Neural cell (in vitro differentiated cells): ENCODE measurements at regions not wholly inside any gene's neighbourhood (a gene's known extent, or its start where the extent isn't known, plus 50 kb on each side); places are given as distances from the start of the nearest gene placed in this dataset.

Experiments
- H2AFZ ChIP-seq: fragments of 200-600, 300-800 bp; sonication (generic), shearing (Covaris generic); 2 replicates; pipeline ENCODE4 v1.6.0; 2014; ENCODE audit warnings: low read depth, mild to moderate bottlenecking, antibody characterized with exemption, low read length, moderate library complexity
- H3F3A ChIP-seq: fragments of 200-600 bp; shearing (Covaris generic); 2 replicates; pipeline ENCODE4 v1.6.1; 2016; ENCODE audit warnings: mild to moderate bottlenecking, moderate library complexity, mixed read lengths, antibody characterized with exemption, low read length; ENCODE audit not compliant: insufficient read depth, poor library complexity, severe bottlenecking
- H3K27ac ChIP-seq: fragments of 200-600, 300-800 bp; sonication (generic), shearing (Covaris generic); 2 replicates; pipeline ENCODE4 v1.5.1; 2014; ENCODE audit warnings: mild to moderate bottlenecking, low read length, moderate library complexity
- H3K27me3 ChIP-seq: fragments of 300-800, 200-600 bp; sonication (generic), shearing (Covaris generic); 2 replicates; pipeline ENCODE4 v1.6.0; 2014; ENCODE audit warnings: mild to moderate bottlenecking, low read depth, low read length, moderate library complexity; ENCODE audit not compliant: insufficient read depth
- H3K36me3 ChIP-seq: fragments of 300-800, 200-600 bp; sonication (generic), shearing (Covaris generic); 2 replicates; pipeline ENCODE4 v1.5.1; 2014; ENCODE audit warnings: mild to moderate bottlenecking, antibody characterized with exemption, low read length, moderate library complexity; ENCODE audit not compliant: insufficient read depth
- H3K4me2 ChIP-seq: fragments of 300-800, 200-600 bp; sonication (generic), shearing (Covaris generic); 2 replicates; pipeline ENCODE4 v1.6.0; 2014; ENCODE audit warnings: mild to moderate bottlenecking, low read length
- H3K4me3 ChIP-seq: fragments of 300-800, 200-600 bp; sonication (generic), shearing (Covaris generic); 2 replicates; pipeline ENCODE4 v1.5.1; 2014; ENCODE audit warnings: mild to moderate bottlenecking, low read length, moderate library complexity
- H3K79me2 ChIP-seq: fragments of 200-600 bp; shearing (Covaris generic); replicated peaks from 2 replicates; pipeline ENCODE4 v1.6.0; 2014; ENCODE audit warnings: mild to moderate bottlenecking, low read length, moderate library complexity; ENCODE audit not compliant: insufficient read depth
- H3K9ac ChIP-seq: fragments of 300-800, 200-600 bp; sonication (generic), shearing (Covaris generic); 2 replicates; pipeline ENCODE4 v1.6.1; 2016; ENCODE audit warnings: mild to moderate bottlenecking, low read length, mixed read lengths
- H3K9me2 ChIP-seq: fragments of 200-600 bp; shearing (Covaris generic); 2 replicates; pipeline ENCODE4 v1.6.1; 2016; ENCODE audit warnings: mild to moderate bottlenecking, low read length, mixed read lengths; ENCODE audit not compliant: insufficient read depth
- H3K9me3 ChIP-seq: fragments of 200-600, 300-800 bp; sonication (generic), shearing (Covaris generic); 2 replicates; pipeline ENCODE4 v1.6.1; 2016; ENCODE audit warnings: mild to moderate bottlenecking, mixed run types, low read length, moderate library complexity, mixed read lengths
- H4K20me1 ChIP-seq: fragments of 200-600 bp; shearing (Covaris generic); 2 replicates; pipeline ENCODE4 v1.6.1; 2016; ENCODE audit warnings: mild to moderate bottlenecking, mixed run types; ENCODE audit not compliant: insufficient read depth
- EP300 ChIP-seq: fragments of 450-650 bp; conservative IDR thresholded peaks from 2 replicates; pipeline ENCODE4 v1.6.1; 2014; ENCODE audit warnings: antibody characterized with exemption, mild to moderate bottlenecking, moderate library complexity; ENCODE audit not compliant: poor library complexity, severe bottlenecking
- EZH2 ChIP-seq: fragments of 200-600, 300-800 bp; shearing (Covaris generic), sonication (generic); IDR thresholded peaks from 2 replicates; pipeline ENCODE4 v1.6.1; 2014; ENCODE audit warnings: antibody characterized with exemption, low read length, borderline replicate concordance, mild to moderate bottlenecking; ENCODE audit not compliant: insufficient read depth, poor library complexity, severe bottlenecking
- MXI1 ChIP-seq: fragments of 450-650 bp; conservative IDR thresholded peaks from 2 replicates; pipeline ENCODE4 v1.6.1; 2014; ENCODE audit warnings: antibody characterized with exemption, mild to moderate bottlenecking; ENCODE audit not compliant: poor library complexity, severe bottlenecking
- POLR2AphosphoS5 ChIP-seq: IDR thresholded peaks from 2 replicates; pipeline ENCODE4 v1.6.1; 2012
- RAD21 ChIP-seq: fragments of 450-650 bp; conservative IDR thresholded peaks from 2 replicates; pipeline ENCODE4 v1.6.1; 2014; ENCODE audit warnings: antibody characterized with exemption, mild to moderate bottlenecking, moderate library complexity
- SMC3 ChIP-seq: fragments of 450-650 bp; conservative IDR thresholded peaks from 2 replicates; pipeline ENCODE4 v1.6.1; 2014; ENCODE audit warnings: antibody characterized with exemption, mild to moderate bottlenecking, moderate library complexity; ENCODE audit not compliant: poor library complexity
- TAF1 ChIP-seq: IDR thresholded peaks from 2 replicates; pipeline ENCODE4 v1.6.1; 2012; ENCODE audit warnings: low read depth
- TF ChIP-seq, protein P1 (sequence below): IDR thresholded peaks from 2 replicates; pipeline ENCODE4 v1.6.1; 2012; ENCODE audit warnings: borderline replicate concordance
- TF ChIP-seq, protein P2 (sequence below): fragments of 450-650 bp; IDR thresholded peaks from 2 replicates; pipeline ENCODE4 v1.5.1; 2014; ENCODE audit warnings: antibody characterized with exemption, mild to moderate bottlenecking, moderate library complexity; ENCODE audit not compliant: poor library complexity, severe bottlenecking

DNA sequence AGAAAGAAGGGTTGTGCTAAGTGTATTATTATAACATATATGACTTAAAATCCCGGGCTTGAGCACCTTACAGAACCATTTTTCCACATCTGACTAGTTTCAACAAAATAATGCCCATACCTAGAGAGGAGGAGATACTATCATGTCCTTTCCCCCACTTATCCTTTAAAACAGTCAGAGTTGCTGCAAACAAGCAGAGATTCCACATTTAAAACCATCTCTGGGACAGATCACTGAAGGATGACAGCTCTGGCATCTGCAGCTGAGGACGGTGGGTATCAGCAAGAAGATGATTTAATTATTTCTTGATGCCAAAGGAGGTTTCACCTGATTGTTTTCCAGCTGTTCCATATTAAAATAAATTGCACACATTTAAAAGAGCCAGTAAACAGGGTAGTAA, 328.0 kb upstream of the TMTC1 start:
- H3K4me2 ChIP-seq = peak overlapping the region; percentile 52
- H3K9me2 ChIP-seq = no peaks in the 10 kb centered on the region
- peak overlapping the region; percentile 61 for H3K9ac ChIP-seq
- H3F3A ChIP-seq = no peaks in the 10 kb centered on the region
- no peaks in the 10 kb centered on the region for H3K9me3 ChIP-seq
- peak overlapping the region; percentile 37 for H3K4me3 ChIP-seq
- H3K27ac ChIP-seq = peak overlapping the region; percentile 87
- H3K27me3 ChIP-seq = no peaks in the 10 kb centered on the region
- no peaks in the 10 kb centered on the region for H3K79me2 ChIP-seq
- H4K20me1 ChIP-seq = no peaks in the 10 kb centered on the region
- H3K36me3 ChIP-seq = no peaks in the 10 kb centered on the region
- H2AFZ ChIP-seq = no peak overlapping the region
- TF ChIP-seq MXI1 (no peak), EP300 (no peak), SMC3 (no peak), RAD21 (no peak), EZH2 (no peak), POLR2AphosphoS5 (no peak), TAF1 (no peak)
- TF ChIP-seq, protein P1, sequence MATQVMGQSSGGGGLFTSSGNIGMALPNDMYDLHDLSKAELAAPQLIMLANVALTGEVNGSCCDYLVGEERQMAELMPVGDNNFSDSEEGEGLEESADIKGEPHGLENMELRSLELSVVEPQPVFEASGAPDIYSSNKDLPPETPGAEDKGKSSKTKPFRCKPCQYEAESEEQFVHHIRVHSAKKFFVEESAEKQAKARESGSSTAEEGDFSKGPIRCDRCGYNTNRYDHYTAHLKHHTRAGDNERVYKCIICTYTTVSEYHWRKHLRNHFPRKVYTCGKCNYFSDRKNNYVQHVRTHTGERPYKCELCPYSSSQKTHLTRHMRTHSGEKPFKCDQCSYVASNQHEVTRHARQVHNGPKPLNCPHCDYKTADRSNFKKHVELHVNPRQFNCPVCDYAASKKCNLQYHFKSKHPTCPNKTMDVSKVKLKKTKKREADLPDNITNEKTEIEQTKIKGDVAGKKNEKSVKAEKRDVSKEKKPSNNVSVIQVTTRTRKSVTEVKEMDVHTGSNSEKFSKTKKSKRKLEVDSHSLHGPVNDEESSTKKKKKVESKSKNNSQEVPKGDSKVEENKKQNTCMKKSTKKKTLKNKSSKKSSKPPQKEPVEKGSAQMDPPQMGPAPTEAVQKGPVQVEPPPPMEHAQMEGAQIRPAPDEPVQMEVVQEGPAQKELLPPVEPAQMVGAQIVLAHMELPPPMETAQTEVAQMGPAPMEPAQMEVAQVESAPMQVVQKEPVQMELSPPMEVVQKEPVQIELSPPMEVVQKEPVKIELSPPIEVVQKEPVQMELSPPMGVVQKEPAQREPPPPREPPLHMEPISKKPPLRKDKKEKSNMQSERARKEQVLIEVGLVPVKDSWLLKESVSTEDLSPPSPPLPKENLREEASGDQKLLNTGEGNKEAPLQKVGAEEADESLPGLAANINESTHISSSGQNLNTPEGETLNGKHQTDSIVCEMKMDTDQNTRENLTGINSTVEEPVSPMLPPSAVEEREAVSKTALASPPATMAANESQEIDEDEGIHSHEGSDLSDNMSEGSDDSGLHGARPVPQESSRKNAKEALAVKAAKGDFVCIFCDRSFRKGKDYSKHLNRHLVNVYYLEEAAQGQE = no peak
- TF ChIP-seq, protein P2, sequence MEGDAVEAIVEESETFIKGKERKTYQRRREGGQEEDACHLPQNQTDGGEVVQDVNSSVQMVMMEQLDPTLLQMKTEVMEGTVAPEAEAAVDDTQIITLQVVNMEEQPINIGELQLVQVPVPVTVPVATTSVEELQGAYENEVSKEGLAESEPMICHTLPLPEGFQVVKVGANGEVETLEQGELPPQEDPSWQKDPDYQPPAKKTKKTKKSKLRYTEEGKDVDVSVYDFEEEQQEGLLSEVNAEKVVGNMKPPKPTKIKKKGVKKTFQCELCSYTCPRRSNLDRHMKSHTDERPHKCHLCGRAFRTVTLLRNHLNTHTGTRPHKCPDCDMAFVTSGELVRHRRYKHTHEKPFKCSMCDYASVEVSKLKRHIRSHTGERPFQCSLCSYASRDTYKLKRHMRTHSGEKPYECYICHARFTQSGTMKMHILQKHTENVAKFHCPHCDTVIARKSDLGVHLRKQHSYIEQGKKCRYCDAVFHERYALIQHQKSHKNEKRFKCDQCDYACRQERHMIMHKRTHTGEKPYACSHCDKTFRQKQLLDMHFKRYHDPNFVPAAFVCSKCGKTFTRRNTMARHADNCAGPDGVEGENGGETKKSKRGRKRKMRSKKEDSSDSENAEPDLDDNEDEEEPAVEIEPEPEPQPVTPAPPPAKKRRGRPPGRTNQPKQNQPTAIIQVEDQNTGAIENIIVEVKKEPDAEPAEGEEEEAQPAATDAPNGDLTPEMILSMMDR = no peak

DNA sequence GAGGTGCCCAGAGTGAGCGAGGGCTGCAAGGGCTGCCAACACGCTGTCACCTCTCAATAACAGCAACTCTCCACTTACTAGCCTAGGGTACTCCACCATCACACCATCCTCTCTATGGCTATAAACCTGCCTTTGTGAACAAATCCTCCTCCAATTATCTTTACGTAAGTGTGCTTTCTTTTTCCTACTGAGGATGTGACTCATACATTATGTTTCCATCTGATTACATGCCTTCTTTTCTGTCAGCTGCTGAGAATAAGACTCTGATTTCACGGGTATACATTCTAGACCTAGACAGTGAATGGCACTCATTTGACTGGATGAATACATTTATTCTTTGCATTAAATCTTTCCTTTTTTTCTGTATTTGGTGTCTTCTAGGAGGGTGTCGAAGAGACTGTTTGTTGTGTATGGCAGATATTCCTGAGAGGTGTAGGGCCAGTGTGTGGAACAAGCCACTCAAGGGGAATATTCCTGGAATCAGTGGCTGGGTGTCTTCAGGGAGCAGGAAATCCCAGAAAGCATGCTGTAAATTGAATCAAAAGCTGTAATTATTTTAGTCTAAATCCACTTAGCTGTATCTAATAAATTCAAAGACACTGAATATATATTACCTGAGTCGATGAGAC, 327.3 kb upstream of the TMTC1 start:
- peak overlapping the region; percentile 87 for H3K27ac ChIP-seq
- H2AFZ ChIP-seq = no peak overlapping the region
- no peaks in the 10 kb centered on the region for H4K20me1 ChIP-seq
- no peaks in the 10 kb centered on the region for H3K27me3 ChIP-seq
- peak overlapping the region; percentile 61 for H3K9ac ChIP-seq
- no peaks in the 10 kb centered on the region for H3K9me2 ChIP-seq
- no peak for TF ChIP-seq TAF1
- peak; percentile 90 for TF ChIP-seq EP300
- no peak for TF ChIP-seq MXI1
- TF ChIP-seq RAD21 = peak; percentile 33
- TF ChIP-seq SMC3 = no peak
- no peak for TF ChIP-seq EZH2
- TF ChIP-seq, protein P1 = peak; percentile 90
- TF ChIP-seq, protein P2 = no peak
- TF ChIP-seq POLR2AphosphoS5 = peak; percentile 73
- no peaks in the 10 kb centered on the region for H3F3A ChIP-seq
- H3K79me2 ChIP-seq = no peaks in the 10 kb centered on the region
- peak overlapping the region; percentile 37 for H3K4me3 ChIP-seq
- H3K36me3 ChIP-seq = no peaks in the 10 kb centered on the region
- no peaks in the 10 kb centered on the region for H3K9me3 ChIP-seq
- peak overlapping the region; percentile 52 for H3K4me2 ChIP-seq
